CD4-positive, alpha-beta T cell treated with Interleukin-4 for 1 hour (primary cell): ENCODE measurements at regions not wholly inside any gene's neighbourhood (a gene's known extent, or its start where the extent isn't known, plus 50 kb on each side); places are given as distances from the start of the nearest gene placed in this dataset.
"Not testable (repeated sequence)": the region's sequence is repeated elsewhere in the genome, so short reads cannot be mapped to it uniquely, and the experiment has no call there.

Experiments
- DNase-seq, 2 donors: peaks; one replicate each; pipeline ENCODE4 v3.0.0-alpha.2; 2020 to 2022

DNA sequence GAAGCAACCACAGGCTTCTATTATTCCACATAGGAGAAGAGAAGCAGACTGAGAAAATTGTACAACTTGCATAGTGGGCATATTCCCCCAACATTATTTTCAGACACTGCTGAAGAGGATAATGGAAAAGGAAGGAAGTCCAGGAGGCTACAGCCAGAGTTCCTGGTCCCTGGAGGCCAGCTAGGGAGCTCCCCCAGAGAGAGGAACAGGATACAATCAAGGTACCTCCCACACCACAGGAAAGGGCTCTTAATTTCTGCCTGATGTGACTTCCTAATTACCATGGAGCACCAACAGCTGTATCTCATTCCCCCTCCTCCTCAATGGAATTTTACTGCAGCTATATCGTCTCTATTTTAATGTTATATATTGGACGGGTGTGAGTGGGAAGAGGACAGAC, 594.3 kb upstream of the NRSN1 start:
- DNase-seq, result no peak

DNA sequence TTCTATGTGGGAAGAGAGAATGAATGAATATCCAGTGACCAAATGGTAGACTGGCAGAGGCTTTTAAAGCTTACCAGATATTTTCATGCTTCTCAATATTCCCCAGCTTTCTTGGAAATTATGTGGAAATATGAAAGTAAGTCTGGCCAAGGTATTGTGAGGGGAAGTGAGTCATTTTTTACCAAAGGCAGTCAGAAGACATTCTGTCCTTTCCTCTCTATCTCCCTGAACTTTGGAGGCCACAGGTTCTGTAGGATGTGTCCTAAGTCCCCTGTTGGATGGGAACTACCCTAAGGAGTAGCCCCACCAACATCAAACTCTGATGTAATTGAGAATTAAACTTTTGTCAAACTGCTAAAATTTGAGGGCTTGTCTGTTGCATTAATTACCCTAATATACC, 593.8 kb upstream of the NRSN1 start:
- no peak for DNase-seq

DNA sequence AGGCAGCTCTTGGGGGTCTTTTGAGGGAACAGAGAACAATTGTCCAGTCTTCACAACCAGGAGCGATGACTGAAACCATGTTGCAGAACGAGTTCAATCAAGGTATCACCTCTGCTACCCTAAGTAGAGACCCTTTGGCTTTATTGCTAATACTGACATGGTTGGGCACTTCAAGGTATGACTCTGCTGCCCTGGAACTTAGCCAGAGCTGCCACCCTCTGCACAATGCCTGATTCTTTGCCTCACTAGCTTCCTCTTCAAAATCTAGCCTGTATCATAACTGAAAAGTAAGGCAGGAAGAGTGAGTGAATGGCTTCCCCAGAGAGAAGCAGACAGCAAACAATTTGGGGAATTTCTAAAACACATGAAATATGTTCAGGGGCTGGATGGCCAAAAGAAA, 592.7 kb upstream of the NRSN1 start:
- no peak for DNase-seq

DNA sequence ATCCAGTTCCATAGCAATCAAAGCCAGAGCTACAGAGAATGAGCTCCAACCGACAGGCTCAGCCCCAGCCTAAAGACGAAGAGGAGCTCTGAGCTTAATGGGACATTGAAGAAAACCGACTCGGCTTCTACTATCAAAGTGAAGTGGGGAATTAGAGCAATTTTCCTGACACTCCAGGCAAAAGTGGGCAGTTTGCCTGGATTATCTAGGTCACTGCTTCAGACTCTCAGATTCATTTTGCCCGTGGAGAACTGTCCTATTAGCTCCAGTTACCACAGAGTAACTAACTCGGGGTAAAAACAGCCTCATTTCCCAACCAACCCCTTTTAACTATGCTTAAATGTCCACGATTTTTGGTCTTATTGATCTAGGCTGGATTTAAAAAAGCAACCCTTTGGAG, 592.1 kb upstream of the NRSN1 start:
- no peak for DNase-seq

DNA sequence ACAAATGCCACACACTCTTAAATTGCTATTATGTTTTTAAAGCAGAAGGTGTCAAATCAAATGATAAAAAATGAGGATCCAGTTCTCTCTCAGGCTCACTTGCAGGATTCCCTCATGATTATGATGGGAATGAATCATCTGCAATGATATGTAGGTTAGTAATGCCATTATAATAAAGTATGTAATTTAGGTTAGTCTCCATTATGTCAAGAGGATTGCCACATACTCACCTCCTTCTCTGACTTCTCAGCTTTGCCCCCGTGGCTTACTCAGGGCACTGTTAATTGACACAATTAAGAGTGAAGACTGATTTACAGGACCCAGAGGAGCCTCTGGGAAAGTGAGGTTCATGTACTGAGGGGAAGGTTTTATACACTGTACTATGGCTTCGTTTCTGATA, 591.7 kb upstream of the NRSN1 start:
- DNase-seq, result no peak

DNA sequence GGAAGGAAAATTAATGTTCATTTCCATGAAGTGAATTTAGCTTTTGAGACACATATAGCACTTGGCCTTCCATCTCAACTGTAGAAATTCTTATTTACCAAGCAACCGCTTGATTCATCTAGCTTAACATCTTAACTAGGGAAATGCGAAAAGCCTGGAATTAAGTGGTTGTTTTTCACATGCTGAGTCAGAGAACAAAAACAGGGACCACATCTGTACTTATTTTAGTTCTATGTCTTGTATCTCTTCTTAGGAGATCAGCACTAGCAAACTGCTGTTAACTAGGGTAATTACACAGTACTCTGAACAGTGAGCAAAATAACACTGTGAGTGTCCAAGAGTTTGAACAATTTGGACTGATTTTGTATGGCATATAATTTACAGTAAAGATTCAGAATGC, 590.9 kb upstream of the NRSN1 start:
- no peak for DNase-seq

DNA sequence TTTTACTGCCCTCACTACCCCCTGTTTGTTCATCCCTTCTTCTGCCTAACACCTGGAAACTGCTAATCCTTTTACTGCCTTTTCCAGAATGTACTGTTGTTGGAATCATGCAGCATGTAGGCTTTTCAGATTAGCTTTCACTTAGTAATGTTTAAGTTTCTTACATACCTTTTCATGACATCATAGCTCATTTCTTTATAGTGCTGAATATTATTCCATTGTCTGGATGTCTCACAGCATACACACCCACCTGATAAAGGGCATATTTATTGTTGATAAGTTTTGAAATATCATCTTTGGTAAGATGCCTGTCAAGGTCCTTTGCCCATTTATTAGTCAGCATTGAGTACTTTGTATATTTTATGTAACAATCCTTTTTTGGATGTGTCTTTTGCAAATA, 588.2 kb upstream of the NRSN1 start:
- DNase-seq, result no peak

DNA sequence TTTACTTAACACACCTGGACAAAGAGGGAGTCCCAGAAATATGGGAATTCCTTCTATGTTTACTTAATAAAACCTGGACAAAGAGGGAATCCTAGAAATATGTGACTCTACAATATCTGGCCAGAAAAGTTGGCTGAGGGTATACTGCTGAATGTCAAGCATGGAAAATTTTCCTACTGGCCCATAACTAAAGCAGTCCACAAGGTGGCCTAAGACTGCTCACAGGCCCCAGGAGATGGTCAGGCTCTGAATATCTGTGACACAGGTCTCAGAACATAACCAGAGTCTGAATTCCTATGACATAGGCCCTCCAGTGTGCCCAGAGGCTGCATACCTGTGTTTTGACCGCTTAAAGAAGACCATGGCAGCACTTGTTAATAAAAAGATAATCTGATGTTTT, 578.2 kb upstream of the NRSN1 start:
- DNase-seq, result no peak

DNA sequence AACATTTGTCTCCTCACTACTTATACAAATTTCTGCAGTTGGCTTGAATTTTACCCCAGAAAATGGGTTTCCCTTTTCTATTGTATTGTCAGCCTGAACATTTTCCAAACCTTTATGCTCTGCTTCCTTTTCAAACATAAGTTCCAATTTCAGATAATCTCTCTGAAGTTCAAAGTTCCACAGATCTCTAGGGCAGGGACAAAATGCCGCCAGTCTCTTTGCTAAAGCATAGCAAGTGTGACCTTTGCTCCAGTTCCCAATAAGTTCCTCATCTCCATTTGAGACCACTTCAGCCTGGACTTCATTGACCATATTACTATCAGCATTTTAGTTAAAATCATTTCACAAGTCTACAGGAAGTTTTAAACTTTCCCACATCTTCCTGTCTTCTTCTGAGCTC, 571.1 kb upstream of the NRSN1 start:
- DNase-seq, result not testable (repeated sequence)

DNA sequence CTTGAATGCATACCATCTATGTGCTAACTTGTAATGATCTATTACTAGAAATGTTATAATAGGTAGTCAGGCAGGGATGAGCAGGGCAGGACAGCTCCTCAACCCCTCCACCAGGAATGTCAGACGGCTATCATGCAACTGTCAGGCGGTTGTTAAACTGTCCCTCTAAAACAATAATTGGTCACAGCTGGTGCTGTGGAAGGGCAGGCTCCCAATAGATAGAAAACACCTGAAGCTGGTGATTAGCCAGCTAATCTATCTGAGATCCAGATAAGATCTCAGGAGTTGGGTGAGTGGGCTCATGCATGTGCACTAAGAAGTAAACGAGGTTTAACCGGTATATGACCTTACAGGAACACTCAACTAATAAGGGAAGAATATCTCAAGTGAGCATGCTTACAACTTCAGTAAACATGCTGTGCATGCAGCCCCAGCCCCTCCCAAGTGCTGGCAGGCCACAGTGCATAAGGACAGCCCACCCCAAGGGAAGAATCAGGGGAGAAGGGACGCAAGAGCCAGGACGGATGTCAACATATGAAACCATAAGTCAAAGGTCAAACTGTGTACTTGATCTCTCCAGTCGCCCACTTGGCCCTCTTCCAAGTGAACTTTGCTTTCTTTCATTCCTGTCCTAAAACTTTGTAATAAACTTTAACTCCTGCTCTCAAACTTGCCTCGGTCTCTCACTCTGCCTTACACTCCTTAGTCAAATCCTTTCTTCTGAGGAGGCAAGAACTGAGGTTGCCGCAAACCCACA, 566.2 kb upstream of the NRSN1 start:
- no peak for DNase-seq

DNA sequence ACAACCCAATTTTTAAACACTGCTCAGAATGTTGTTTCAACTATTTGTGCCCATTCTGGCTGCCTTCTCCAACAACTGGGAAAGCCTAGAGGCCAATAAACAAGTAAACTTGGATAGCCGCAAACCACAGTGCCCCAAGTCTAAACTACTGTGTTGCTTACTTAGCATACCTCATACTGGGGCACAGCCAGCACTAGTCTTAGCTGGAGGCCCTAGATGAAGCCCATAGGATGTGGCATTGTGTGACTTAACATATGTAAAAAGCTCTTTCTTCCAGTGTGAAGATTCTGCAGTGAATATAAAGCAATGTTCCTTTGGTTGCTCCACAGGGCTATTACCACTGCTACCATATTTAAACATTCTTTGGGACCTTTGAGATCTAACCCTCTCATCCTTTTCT, 564.3 kb upstream of the NRSN1 start:
- DNase-seq, result no peak

DNA sequence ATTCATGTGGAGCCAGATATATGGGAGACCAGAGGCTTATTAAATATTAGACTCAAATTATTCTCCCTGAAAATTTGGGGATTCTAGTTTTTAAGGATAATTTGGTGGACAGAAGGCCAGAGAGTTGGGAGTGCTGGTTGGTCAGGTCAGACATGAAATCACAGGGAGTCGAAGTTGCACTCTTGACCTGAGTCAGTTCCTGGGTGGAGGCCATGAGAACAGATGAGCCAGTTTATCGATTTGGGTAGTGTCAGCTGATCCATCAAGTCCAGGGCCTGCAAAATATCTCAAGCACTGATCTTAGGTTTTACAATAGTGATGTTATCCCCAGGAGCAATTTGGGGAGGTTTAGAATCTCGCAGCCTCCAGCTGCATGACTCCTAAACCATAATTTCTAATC, 563.5 kb upstream of the NRSN1 start:
- DNase-seq, result no peak

DNA sequence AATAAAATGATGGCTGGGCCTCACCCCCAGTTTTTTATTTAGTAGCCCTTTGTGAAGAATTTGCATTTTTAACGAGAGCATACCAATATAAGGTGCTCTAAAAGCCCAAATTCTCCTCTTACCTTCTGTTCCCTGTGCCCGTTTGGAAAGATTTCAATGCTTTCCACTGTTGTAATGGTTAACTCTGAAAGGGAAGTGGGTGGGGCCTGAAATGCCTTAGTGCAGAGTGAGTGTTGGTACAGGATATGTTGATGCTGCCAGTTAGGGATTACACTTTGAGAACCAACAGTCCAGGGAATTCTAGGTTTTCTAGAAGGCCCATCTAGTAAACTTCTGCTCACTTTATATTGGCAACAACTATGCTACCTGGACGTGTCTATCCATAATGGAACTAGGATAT, 562.7 kb upstream of the NRSN1 start:
- DNase-seq, result no peak

DNA sequence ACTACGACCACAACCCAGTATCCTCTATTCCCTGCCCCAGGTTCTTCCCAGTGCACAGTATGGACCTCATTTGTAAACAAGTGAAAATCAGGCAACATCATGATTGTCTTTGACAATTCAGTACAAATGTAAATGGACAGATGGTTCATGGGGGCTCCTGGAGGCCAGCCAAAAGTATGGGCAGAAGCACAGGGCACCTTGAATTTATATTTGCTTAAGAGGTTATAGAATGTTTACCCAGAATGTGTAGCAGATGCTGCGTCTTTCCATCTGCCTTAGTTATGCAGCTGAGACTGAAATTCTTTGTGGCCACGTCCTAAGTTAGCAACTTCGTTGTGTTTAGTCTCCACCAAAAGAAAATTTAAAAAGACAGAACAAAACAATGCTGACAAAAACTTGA, 559.6 kb upstream of the NRSN1 start:
- DNase-seq, result no peak

DNA sequence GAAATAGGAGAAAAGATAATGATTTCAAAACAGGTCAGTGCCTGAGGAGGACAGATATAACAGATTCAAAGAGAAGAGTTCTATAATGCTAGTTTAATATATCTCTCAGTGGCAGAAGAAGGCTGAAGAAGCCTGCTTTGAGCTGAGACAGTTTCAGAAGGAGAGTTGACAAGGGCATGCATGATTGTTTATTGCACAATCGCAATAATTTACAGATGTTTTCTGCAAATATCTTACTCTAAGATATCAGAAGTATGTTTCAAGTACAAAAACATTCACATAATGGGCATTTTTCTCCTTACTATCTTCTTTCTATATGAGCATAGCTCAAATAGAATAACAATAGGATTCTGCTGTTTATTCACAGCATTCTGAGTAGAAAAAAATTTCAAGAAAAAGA, 557.7 kb upstream of the NRSN1 start:
- DNase-seq, result no peak

DNA sequence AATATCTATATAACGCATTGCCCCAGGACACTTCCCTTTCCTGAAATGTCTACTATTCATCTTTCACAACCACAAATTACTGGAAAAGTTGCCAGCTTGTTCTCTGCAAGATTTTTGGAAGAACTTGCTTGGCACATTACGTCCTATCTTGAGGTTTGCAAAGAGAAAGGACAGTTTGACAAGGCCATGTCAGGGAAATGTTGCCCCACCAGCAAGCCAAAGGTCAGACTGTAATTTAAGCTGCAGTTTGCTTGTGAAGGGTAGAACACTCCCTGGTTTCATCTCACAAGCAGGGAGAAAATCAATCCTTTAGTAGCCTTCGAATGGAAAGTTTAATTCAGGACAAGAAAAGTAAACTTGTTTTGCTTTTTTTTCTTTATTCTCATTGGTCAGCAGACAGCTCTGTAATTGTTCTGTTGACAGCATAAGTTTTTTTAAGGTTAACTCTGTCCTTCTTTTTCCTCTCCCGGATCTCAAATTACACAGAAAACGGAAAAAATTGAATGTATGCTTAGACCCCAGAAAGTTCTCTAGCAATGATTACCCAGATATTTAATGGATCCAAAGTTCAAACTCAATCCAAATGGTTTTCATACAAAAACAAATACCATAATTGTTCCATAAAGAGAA, 541.8 kb upstream of the NRSN1 start:
- no peak for DNase-seq

DNA sequence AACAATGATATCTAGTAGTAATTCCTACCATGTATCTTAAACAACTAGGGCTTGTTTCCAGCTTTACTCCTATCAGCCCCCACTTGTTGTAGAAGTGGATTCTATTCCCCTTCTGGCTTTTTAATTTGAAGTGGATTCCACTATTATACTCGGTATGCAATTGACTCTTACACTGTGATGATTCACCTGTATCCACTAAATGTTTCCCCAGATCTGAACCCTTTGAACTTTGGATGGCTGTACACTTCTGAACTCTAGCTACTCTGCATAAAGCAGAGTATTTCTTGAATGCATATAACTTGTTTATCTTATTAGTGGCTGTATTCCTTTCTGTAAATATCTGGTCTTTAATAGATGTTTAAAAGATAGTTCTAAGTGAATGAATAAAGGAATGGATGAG, 538.4 kb upstream of the NRSN1 start:
- DNase-seq, result no peak

DNA sequence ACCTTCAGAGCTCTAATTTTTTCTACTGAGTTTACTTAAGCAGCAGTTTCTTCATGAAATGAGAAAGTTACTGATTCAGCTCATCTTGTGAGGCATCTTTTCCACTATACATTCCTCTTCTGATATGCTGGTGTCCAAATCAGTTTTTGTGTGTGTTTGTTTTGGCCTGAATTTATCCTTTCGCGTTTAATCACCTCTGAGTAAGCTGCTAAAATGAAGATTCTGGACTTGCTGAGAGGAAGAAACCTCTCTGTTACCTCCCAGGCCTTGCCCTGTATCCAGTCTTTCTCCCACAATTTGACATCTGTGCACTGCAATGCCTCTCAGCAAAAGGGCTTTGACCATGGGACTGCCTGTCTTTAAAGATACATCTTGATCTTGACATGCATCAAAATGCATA, 536.2 kb upstream of the NRSN1 start:
- DNase-seq, result no peak

DNA sequence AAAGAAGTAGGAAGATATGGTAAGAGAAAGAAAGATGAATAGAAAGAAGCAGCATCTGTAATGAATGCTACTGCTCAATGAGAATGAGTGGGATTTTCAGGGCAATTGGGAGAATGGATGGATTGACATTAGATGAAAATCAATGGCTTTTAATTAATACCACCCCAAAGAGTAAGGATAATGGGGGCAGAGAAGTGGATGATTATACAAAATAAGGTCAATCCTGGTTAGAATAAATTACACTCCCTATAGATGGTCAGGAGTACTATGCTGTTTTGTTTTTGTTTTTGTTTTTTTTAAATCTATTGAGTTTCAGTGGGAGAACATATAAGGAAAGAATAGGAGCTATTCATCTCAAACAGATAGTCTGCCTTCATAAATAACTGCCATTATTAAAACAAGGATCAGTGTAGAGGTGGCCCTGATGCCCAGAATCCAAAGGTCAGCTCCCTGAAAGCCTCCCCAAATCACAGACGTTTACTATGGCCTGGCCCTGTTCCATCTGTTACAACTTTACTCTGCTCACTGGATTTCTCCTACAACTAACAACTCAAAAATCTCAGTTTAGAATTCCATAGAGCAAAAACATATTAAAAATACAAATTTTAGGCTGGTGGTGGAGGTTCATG, 535.4 kb upstream of the NRSN1 start:
- no peak for DNase-seq

DNA sequence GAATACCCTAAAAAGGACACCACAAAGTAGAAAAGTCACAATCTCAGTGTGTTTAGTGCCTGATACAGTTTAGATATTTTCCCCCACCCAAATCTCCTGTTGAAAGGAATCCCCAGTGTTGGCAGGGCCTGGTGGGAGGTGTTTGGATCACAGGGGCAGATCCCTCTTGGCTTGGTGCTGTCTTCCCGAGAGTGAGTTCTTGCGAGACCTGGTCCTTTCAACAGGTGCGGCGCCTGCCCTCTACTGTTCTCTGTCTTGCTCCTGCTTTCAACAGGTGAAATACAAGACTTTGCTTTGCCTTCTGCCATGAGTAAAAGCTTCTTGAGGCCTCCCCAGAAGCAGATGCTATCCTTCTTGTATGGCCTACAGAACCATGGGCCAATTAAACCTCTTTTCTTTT, 534.3 kb upstream of the NRSN1 start:
- no peak for DNase-seq

DNA sequence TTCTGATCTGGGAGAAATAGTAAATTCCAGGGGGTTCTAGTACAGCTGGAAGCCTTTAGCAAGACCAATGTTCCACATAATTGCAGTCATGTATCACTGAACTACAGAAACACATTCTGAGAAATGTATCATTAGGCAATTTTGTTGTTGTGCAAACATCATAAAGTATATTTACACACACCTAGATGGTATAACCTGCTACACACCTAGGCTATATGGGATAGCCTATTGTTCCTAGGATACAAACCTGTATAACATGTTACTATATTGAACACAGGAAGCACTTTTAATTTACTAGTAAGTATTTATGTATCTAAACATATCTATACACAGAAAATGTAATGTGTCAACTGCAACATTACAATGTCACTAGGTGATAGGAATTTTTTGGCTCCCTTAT, 525.9 kb upstream of the NRSN1 start:
- no peak for DNase-seq

DNA sequence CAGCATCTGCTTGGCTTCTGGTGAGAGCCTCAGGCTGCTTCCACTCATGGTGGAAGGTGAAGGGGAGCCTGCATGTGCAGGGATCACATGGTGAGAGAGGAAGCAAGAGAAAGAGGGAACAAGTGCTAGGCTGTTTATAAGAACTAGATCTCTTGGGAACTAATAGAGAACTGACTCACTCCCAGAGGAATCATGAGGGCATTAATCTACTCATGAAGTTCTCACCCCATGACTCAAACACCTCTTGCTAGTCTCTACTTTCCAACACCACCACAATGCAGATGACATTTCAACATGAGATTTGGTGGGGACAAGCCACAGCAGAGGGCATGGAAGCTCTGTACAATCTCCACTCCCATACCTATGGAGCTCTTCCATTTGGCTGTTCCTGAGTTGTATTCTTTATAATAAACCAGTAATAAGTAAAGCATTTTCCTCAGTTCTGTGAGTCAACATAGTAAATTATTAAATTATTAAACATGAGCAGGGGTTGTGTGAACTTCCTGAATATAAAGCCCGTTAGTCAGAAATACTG, 524.1 kb upstream of the NRSN1 start:
- no peak for DNase-seq

DNA sequence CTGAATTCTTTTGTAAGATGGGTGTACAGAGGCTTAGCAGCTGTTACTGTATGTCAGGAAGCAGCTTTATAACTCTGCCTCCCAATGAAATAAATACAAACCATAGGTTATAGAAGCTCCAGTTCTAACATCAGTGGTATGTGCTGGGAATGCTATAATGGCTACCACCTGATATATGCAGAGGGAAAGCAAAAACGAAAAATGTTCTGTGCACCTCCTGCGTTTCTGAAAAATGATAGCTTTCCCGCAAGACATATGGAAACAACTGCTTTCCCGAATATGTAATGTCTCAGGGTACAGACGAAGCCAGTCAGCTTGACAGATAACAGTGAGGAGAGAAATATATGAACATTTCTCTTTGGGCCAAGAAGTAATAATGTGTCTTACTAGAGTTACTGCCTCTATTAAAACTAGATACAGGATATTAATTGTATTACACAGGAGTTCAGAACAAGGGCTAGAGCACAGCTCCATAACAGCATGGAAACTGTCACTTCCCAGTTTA, 517.0 kb upstream of the NRSN1 start:
- no peak for DNase-seq

DNA sequence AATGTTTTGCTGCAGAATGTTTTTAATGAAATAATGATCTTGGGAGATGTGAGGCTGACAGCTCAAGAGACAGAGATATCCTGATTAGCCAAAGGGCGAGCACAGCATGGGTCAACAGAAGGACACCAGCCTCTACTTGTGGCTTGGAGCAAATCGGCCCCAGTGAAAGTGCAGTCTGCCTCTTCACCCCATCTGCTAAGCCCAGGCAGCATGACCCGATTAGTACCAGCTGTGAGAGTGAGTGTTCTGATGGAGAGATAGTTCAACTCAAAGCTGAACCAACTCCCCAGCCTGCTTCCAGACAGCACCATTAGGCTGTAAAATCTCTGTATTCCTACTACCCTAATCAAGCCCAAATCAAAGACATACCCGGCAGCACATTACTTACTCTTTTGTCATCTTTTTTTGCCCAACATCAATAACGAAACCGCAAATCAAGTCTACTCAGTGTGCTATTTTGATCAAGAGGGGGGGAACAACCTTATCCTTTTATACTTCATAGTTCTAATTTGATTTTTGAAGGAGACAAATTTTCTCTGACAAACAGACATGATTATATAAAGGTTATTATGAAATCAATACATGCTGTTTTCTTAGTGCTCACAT, 514.1 kb upstream of the NRSN1 start:
- no peak for DNase-seq
